ENCODE measurements at regions not wholly inside any gene's neighbourhood (a gene's known extent, or its start where the extent isn't known, plus 50 kb on each side); places are given as distances from the start of the nearest gene placed in this dataset.
"Not testable (repeated sequence)": the region's sequence is repeated elsewhere in the genome, so short reads cannot be mapped to it uniquely, and the experiment has no call there.

DNA sequence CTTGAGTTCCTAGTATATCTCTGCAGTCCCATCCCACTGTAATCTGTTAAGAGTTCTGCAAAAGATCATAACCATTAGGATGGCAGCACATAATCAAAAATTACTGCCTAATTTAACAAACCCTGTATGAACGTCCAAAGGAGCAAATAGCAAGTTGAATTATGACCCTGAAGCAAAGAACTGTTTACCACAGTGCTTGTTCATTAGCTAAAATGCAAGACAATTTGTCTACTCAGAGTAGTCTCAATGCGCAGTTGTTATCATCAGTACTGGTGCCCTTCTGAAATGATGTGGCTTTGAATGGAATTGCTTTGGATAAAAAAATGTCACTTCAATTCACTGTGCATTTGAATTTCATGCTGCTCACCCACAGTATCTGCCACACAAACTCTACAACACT lies 817.0 kb downstream of the SORCS1 start:
- WGBS, 2 donors (ENCODE audit: low coverage in 1 of 2) = 43 to 58% methylated on average over 2 of the region's 2 CpGs
- no peak for ATAC-seq
- no peaks in the 10 kb centered on the region for H3K4me1 ChIP-seq

GRCh38 chr10:106343539-106343938 lies 821.0 kb downstream of the SORCS1 start:
- ATAC-seq, H3K4me1 ChIP-seq, H3K27me3 ChIP-seq, H3K9me3 ChIP-seq, H3K27ac ChIP-seq, H3K36me3 ChIP-seq, H3K4me3 ChIP-seq: not testable (repeated sequence)
- 78% methylated on average over 8 of the region's 10 CpGs; no CpG with 5 or more reads in 1 of the 2 donors for WGBS, 2 donors (ENCODE audit: low coverage in 1 of 2)

More for the DNA sequence above, 817.0 kb downstream of the SORCS1 start:
- H3K4me3 ChIP-seq = no peak overlapping the region
- H3K36me3 ChIP-seq = no peaks in the 10 kb centered on the region
- no peaks in the 10 kb centered on the region for H3K9me3 ChIP-seq
- H3K27me3 ChIP-seq = no peaks in the 10 kb centered on the region
- no peak overlapping the region for H3K27ac ChIP-seq
- TF ChIP-seq POLR2AphosphoS5 (IDR thresholded peaks at IDR 0.05) (no peak), POLR2A (IDR thresholded peaks at IDR 0.05) (no peak), EP300 (IDR thresholded peaks at IDR 0.05) (no peak)
- TF ChIP-seq, protein P1, sequence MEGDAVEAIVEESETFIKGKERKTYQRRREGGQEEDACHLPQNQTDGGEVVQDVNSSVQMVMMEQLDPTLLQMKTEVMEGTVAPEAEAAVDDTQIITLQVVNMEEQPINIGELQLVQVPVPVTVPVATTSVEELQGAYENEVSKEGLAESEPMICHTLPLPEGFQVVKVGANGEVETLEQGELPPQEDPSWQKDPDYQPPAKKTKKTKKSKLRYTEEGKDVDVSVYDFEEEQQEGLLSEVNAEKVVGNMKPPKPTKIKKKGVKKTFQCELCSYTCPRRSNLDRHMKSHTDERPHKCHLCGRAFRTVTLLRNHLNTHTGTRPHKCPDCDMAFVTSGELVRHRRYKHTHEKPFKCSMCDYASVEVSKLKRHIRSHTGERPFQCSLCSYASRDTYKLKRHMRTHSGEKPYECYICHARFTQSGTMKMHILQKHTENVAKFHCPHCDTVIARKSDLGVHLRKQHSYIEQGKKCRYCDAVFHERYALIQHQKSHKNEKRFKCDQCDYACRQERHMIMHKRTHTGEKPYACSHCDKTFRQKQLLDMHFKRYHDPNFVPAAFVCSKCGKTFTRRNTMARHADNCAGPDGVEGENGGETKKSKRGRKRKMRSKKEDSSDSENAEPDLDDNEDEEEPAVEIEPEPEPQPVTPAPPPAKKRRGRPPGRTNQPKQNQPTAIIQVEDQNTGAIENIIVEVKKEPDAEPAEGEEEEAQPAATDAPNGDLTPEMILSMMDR (IDR thresholded peaks at IDR 0.05) = no peak

DNA sequence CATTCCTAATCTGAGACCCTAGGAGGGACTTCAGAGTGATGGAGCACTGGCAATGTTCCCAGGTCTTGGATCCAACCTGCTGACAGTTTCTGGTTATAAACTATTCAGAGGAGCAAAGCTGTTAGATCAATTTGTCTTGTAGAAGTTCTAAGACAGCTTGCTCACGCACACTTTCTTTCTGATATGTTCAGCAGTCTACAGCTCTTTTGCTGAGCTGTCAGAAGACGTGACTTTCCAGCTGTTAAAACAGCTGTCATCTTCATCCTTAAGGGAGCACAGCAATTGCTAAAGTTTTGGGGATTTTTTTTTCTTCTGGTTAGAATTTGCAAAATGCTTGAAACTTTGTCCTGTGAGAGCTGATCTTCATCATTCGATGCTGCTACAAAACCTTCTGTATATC lies 823.1 kb downstream of the SORCS1 start:
- no peak for ATAC-seq
- no peak for TF ChIP-seq EP300 (IDR thresholded peaks at IDR 0.05)
- TF ChIP-seq POLR2A (IDR thresholded peaks at IDR 0.05) = no peak
- WGBS, 2 donors (ENCODE audit: low coverage in 1 of 2) = 21 to 31% methylated on average over 3 of the region's 3 CpGs
- no peaks in the 10 kb centered on the region for H3K4me1 ChIP-seq
- no peaks in the 10 kb centered on the region for H3K27me3 ChIP-seq
- no peaks in the 10 kb centered on the region for H3K36me3 ChIP-seq
- H3K4me3 ChIP-seq = no peak overlapping the region
- no peak overlapping the region for H3K27ac ChIP-seq
- no peaks in the 10 kb centered on the region for H3K9me3 ChIP-seq

DNA sequence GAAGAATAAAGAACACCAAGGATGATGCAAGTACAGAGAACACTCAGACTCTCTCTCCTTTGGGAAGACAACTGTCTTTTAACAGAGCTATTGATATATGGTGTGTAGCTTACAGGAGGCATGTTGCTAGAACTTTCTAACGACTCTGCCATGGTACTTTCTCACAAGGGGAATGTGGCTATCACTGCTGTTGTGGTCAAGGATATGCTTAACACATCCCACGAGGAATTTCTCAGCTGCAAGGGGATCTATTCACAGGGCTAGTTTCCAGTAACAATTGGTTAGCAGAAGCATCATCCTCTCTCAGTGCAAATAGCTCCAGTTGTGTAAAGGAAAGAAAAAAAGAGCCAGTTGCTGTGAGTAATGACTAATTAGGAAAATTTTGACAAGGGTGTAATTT lies 826.0 kb downstream of the SORCS1 start:
- WGBS, 2 donors (ENCODE audit: low coverage in 1 of 2) = 13% methylated on average over 2 of the region's 2 CpGs; no CpG with 5 or more reads in 1 of the 2 donors
- Histone ChIP-seq H3K27ac (no peak overlapping the region), H3K4me1 (no peaks in the 10 kb centered on the region), H3K27me3 (no peaks in the 10 kb centered on the region), H3K9me3 (no peaks in the 10 kb centered on the region), H3K4me3 (no peak overlapping the region), H3K36me3 (no peaks in the 10 kb centered on the region)
- no peak for ATAC-seq
- no peak for TF ChIP-seq POLR2A (IDR thresholded peaks at IDR 0.05)
- TF ChIP-seq EP300 (IDR thresholded peaks at IDR 0.05) = no peak
- TF ChIP-seq, protein P1 (IDR thresholded peaks at IDR 0.05) = no peak
- TF ChIP-seq POLR2AphosphoS5 (IDR thresholded peaks at IDR 0.05) = no peak

- Histone ChIP-seq H3K4me1 (no peaks in the 10 kb centered on the region), H3K36me3 (no peaks in the 10 kb centered on the region), H3K9me3 (no peaks in the 10 kb centered on the region), H3K27ac (no peak overlapping the region), H3K27me3 (no peaks in the 10 kb centered on the region), H3K4me3 (no peak overlapping the region)
- TF ChIP-seq POLR2A (IDR thresholded peaks at IDR 0.05) (no peak), POLR2AphosphoS5 (IDR thresholded peaks at IDR 0.05) (no peak), EP300 (IDR thresholded peaks at IDR 0.05) (no peak)
- TF ChIP-seq, protein P1 (IDR thresholded peaks at IDR 0.05) = no peak
- WGBS, 2 donors (ENCODE audit: low coverage in 1 of 2) = 92 to 100% methylated on average over 2 of the region's 5 CpGs
- ATAC-seq = no peak
These were observed 827.6 kb downstream of the SORCS1 start for GRCh38 chr10:106336874-106337273.

DNA sequence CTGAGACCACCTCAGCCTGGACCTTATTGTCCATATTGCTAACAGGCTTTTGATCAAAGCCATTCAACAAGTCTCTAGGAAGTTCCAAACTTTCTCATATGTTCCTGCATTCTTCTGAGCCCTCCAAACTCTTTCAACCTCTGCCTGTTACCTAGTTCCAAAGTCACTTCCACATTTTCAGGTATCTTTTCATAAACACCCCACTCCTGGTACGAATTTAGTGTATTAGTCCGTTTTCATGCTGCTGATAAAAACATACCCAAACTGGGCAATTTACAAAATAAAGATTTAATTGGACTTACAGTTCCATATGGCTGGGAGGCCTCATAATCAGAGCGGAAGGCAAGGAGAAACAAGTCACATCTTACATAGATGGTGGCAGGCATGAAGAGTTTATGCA lies 836.8 kb downstream of the SORCS1 start:
- H3K27ac ChIP-seq = no peak overlapping the region
- 79 to 90% methylated on average over 2 to 3 of the region's 3 CpGs for WGBS, 2 donors (ENCODE audit: low coverage in 1 of 2)
- H3K4me3 ChIP-seq = no peak overlapping the region
- no peak for ATAC-seq
- TF ChIP-seq, protein P1 (IDR thresholded peaks at IDR 0.05) = no peak
- peaks cover 0 to 24% (median 0%) of the 10 kb centered on the region in 3 donors for H3K9me3 ChIP-seq
- no peaks in the 10 kb centered on the region for H3K4me1 ChIP-seq
- no peaks in the 10 kb centered on the region for H3K36me3 ChIP-seq
- no peaks in the 10 kb centered on the region for H3K27me3 ChIP-seq
